ENCODE measurements at regions not wholly inside any gene's neighbourhood (a gene's known extent, or its start where the extent isn't known, plus 50 kb on each side); places are given as distances from the start of the nearest gene placed in this dataset.

DNA sequence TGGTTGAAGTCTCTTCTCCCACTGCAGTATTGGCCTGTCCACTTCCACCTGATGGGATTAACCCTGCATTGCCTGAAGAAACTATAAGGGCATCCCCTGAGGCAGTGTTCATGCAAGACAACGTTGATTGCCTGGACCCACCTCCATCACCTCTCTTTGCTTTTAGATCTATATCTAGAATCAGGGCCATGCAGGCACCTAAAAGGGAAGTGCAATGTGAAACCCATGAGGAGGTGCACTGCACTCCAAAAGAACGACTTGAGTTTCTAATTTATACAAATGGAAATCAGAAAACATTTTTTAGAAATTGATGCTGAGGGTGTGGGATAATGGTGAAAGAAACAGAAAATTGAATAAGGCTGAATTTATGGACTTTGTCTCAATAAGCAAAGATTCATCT lies 694.4 kb downstream of the TRAM1L1 start:
- Histone ChIP-seq H3K9ac (ENCODE audit: low read depth, low read length) (no peak overlapping the region), H4K20me1 (ENCODE audit: insufficient read depth, low read length) (no peaks in the 10 kb centered on the region), H3K23ac (ENCODE audit: low read depth, low read length) (no peak overlapping the region), H3K79me1 (ENCODE audit: low read depth in 1 of 2, low read length in 2 of 2) (no peaks in the 10 kb centered on the region), H2AFZ (replicated peaks; ENCODE audit: low read length, poor library complexity) (no peak overlapping the region), H2BK120ac (ENCODE audit: low read depth, low read length) (no peak overlapping the region), H3K4ac (ENCODE audit: low read depth, low read length) (no peak overlapping the region), H3K9me3 (ENCODE audit: control insufficient read depth, insufficient read depth, low read length) (peaks cover 2% of the 10 kb centered on the region; the same call in 1 of the 2 replicates), H3K4me2 (ENCODE audit: low read depth, low read length) (no peak overlapping the region), H3K27me3 (ENCODE audit: control insufficient read depth, insufficient read depth, low read length) (no peaks in the 10 kb centered on the region), H3K36me3 (ENCODE audit: control insufficient read depth, insufficient read depth, low read length) (no peaks in the 10 kb centered on the region), H2BK15ac (ENCODE audit: low read depth, low read length) (no peak overlapping the region), H3K4me1 (ENCODE audit: control insufficient read depth, insufficient read depth, low read length) (no peaks in the 10 kb centered on the region), H2BK20ac (ENCODE audit: low read depth, low read length) (no peak overlapping the region), H2AK9ac (replicated peaks; ENCODE audit: low read depth, low read length, poor library complexity) (no peak overlapping the region), H4K8ac (ENCODE audit: low read depth in 2 of 2, low read length in 2 of 2) (no peak overlapping the region), H3K14ac (replicated peaks; ENCODE audit: low read depth, low read length) (no peak overlapping the region), H3K56ac (ENCODE audit: extremely low read depth, insufficient read depth, low read length) (no peak overlapping the region), H3K18ac (ENCODE audit: low read depth, low read length) (no peak overlapping the region), H3K9me1 (ENCODE audit: insufficient read depth, low read length) (no peaks in the 10 kb centered on the region), H4K5ac (ENCODE audit: low read depth, low read length) (no peak overlapping the region), H2AK5ac (ENCODE audit: low read depth, low read length) (no peak overlapping the region), H3K4me3 (ENCODE audit: insufficient read depth, low read depth, low read length) (no peak overlapping the region), H2BK5ac (ENCODE audit: low read depth, low read length, poor library complexity, severe bottlenecking) (no peak overlapping the region), H3K27ac (ENCODE audit: insufficient read depth, low read length) (no peak overlapping the region), H4K91ac (ENCODE audit: insufficient read depth, low read depth, low read length) (no peak overlapping the region)
- BruUV-seq (replicated peaks): no TSS peak
- POLR2A ChIA-PET (ENCODE audit: unreplicated experiment): no interaction called here
- ATAC-seq (ENCODE audit: low read depth) (no peak), DNase-seq (no peak)
- TF ChIP-seq CEBPB (IDR thresholded peaks at IDR 0.05; ENCODE audit: low read depth, low read length): no peak
- no peak for TF ChIP-seq SMC3 (IDR thresholded peaks at IDR 0.05; ENCODE audit: low read depth, low read length)
- no peak for TF ChIP-seq MAZ (IDR thresholded peaks at IDR 0.05; ENCODE audit: borderline replicate concordance, low read depth, low read length)
- TF ChIP-seq CHD1 (IDR thresholded peaks at IDR 0.05; ENCODE audit: low read depth, low read length): no peak
- TF ChIP-seq USF2 (IDR thresholded peaks at IDR 0.05; ENCODE audit: low read depth, low read length): no peak
- TF ChIP-seq NFE2L2 (IDR thresholded peaks at IDR 0.05; ENCODE audit: low read depth, low read length): no peak
- TF ChIP-seq MXI1 (IDR thresholded peaks at IDR 0.05; ENCODE audit: borderline replicate concordance, low read depth, low read length): no peak
- TF ChIP-seq RCOR1 (IDR thresholded peaks at IDR 0.05; ENCODE audit: insufficient replicate concordance, low read length): no peak
- no peak for TF ChIP-seq RFX5 (IDR thresholded peaks at IDR 0.05; ENCODE audit: low read depth, low read length)
- CTCF ChIA-PET: no interaction called here
- intact Hi-C loops (cut with micrococcal nuclease) (no loop called here), in situ Hi-C loops (cut with MboI; ENCODE audit: low sequenced_read_pairs) (no loop called here), dilution Hi-C loops (cut with HindIII; ENCODE audit: low sequenced_read_pairs, unreplicated experiment) (no loop called here)
- WGBS, 2 experiments (ENCODE audit: extremely low coverage in 2 of 2, insufficient read length in 1 of 2): no CpG with 5 or more reads among the region's 2 CpGs

Measured in IMR-90 (cell line).